ENCODE measurements at regions not wholly inside any gene's neighbourhood (a gene's known extent, or its start where the extent isn't known, plus 50 kb on each side); places are given as distances from the start of the nearest gene placed in this dataset.

DNA sequence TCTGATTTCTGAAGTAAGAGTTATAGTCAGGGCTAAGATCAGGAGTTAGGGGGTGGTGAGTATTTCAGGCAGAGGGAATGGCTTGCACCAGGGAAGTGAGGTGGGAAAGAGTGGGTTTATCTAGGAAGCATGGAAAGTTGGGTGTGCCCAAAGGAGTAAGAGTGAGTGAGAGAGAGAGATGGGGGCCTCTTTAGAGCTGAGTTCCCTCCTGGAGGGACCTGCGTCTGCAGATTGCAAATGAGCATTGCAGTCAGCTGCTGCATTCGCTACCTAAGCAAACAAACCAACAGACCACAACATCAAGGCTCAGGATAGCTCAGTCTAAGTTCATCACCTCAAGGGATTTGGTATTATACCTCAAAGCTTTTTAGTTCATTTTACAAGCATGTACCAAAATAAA is 405.8 kb downstream of the FGF9 start:
- Mint-ChIP-seq H3K27ac (no peak overlapping the region), H3K9me3 (no peaks in the 10 kb centered on the region), H3K4me3 (no peak overlapping the region), H3K4me1 (no peaks in the 10 kb centered on the region), H3K27me3 (ENCODE audit: low read depth) (no peaks in the 10 kb centered on the region), H3K36me3 (ENCODE audit: low read depth) (no peaks in the 10 kb centered on the region)
- TF ChIP-seq, protein P1, sequence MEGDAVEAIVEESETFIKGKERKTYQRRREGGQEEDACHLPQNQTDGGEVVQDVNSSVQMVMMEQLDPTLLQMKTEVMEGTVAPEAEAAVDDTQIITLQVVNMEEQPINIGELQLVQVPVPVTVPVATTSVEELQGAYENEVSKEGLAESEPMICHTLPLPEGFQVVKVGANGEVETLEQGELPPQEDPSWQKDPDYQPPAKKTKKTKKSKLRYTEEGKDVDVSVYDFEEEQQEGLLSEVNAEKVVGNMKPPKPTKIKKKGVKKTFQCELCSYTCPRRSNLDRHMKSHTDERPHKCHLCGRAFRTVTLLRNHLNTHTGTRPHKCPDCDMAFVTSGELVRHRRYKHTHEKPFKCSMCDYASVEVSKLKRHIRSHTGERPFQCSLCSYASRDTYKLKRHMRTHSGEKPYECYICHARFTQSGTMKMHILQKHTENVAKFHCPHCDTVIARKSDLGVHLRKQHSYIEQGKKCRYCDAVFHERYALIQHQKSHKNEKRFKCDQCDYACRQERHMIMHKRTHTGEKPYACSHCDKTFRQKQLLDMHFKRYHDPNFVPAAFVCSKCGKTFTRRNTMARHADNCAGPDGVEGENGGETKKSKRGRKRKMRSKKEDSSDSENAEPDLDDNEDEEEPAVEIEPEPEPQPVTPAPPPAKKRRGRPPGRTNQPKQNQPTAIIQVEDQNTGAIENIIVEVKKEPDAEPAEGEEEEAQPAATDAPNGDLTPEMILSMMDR (IDR thresholded peaks at IDR 0.05; ENCODE audit: unreplicated experiment in 3 of 3): no peak

- TF ChIP-seq, protein P1 (IDR thresholded peaks at IDR 0.05; ENCODE audit: unreplicated experiment in 3 of 3): no peak
- Mint-ChIP-seq H3K36me3 (ENCODE audit: low read depth) (no peaks in the 10 kb centered on the region), H3K4me3 (no peak overlapping the region), H3K9me3 (no peaks in the 10 kb centered on the region), H3K4me1 (no peaks in the 10 kb centered on the region), H3K27me3 (ENCODE audit: low read depth) (no peaks in the 10 kb centered on the region), H3K27ac (no peak overlapping the region)
Measured at GRCh38 chr13:22077205-22077683, 406.4 kb downstream of the FGF9 start.

DNA sequence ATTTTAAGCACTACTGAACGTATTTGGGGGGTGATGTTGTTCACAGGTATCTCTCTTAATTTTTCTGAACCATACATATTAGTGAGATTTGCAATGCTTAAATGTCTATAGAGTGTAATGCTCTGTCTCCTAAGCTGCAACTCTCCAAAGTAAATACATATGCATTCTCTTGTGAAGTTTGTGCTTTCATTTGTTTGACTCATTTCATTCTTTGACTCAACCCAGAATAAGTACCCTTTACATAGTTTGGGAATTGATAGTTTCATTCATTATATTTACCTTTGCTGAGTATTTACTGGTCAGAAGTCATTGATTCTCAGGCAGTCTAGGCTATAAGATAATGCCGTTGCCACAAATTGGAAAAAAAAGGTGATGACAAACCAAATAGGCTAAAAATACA is 406.9 kb downstream of the FGF9 start:
- Mint-ChIP-seq H3K4me3 (no peak overlapping the region), H3K4me1 (no peaks in the 10 kb centered on the region), H3K27me3 (ENCODE audit: low read depth) (no peaks in the 10 kb centered on the region), H3K27ac (no peak overlapping the region), H3K36me3 (ENCODE audit: low read depth) (no peaks in the 10 kb centered on the region), H3K9me3 (no peaks in the 10 kb centered on the region)
- TF ChIP-seq, protein P1 (IDR thresholded peaks at IDR 0.05; ENCODE audit: unreplicated experiment in 3 of 3): no peak

GRCh38 chr13:22079961-22080360 is 409.1 kb downstream of the FGF9 start:
- Mint-ChIP-seq H3K9me3 (no peaks in the 10 kb centered on the region), H3K27ac (no peak overlapping the region), H3K36me3 (ENCODE audit: low read depth) (no peaks in the 10 kb centered on the region), H3K4me1 (no peaks in the 10 kb centered on the region), H3K27me3 (ENCODE audit: low read depth) (no peaks in the 10 kb centered on the region), H3K4me3 (no peak overlapping the region)
- TF ChIP-seq, protein P1 (IDR thresholded peaks at IDR 0.05; ENCODE audit: unreplicated experiment in 3 of 3): no peak

- H3K9me3 Mint-ChIP-seq: no peaks in the 10 kb centered on the region
- TF ChIP-seq, protein P1 (IDR thresholded peaks at IDR 0.05; ENCODE audit: unreplicated experiment in 3 of 3): no peak
- no peaks in the 10 kb centered on the region for H3K4me1 Mint-ChIP-seq
- H3K27me3 Mint-ChIP-seq (ENCODE audit: low read depth): no peaks in the 10 kb centered on the region
- H3K36me3 Mint-ChIP-seq (ENCODE audit: low read depth): no peaks in the 10 kb centered on the region
- no peak overlapping the region for H3K27ac Mint-ChIP-seq
- H3K4me3 Mint-ChIP-seq: no peak overlapping the region
Measured at GRCh38 chr13:22080832-22081231, 410.0 kb downstream of the FGF9 start.

DNA sequence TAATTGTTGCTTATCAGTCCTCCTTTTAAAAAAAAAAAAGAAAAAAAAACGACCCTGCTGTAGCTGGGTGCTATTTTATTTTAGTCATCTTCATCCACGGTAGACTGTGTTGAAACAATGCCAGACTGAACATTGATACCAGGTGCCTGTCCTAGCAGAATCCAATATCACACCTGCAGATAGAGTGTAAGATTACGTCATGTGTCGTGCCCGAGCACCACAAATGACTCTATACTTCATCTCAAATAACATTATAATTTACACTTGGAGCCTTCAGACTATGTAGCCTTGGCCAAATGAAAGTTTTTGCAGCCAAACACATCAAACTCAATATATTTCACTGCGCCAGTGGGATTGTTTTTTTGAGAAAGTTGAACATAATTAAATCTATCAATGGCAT is 410.6 kb downstream of the FGF9 start:
- no peaks in the 10 kb centered on the region for H3K9me3 Mint-ChIP-seq

More for the DNA sequence above, 410.6 kb downstream of the FGF9 start:
- TF ChIP-seq, protein P1 (IDR thresholded peaks at IDR 0.05; ENCODE audit: unreplicated experiment in 3 of 3): no peak
- Mint-ChIP-seq H3K4me3 (no peak overlapping the region), H3K4me1 (peaks cover 3% of the 10 kb centered on the region), H3K27me3 (ENCODE audit: low read depth) (no peaks in the 10 kb centered on the region), H3K36me3 (ENCODE audit: low read depth) (no peaks in the 10 kb centered on the region), H3K27ac (no peak overlapping the region)

Measured in nephron (organoid).